Prostate gland (tissue), 2 donors: ENCODE measurements at regions not wholly inside any gene's neighbourhood (a gene's known extent, or its start where the extent isn't known, plus 50 kb on each side); places are given as distances from the start of the nearest gene placed in this dataset.

Experiments
- DNase-seq: peaks from one replicate; pipeline ENCODE4 v3.0.0-alpha.2; 2019; ENCODE audit warnings: low spot score
- H3K27ac ChIP-seq, 2 donors: fragments of 200-600 bp; sonication (generic); 2 replicates each; pipeline ENCODE4 v1.5.1; 2017 to 2019
- H3K27me3 ChIP-seq: fragments of 200-600 bp; sonication (generic); replicated peaks from 2 replicates; pipeline ENCODE4 v1.5.1; 2019; ENCODE audit not compliant: insufficient read depth
- H3K36me3 ChIP-seq, 2 donors: fragments of 200-600 bp; sonication (generic); 1 replicate in 1 of 2; 2 replicates in 1 of 2; pipeline versions ENCODE4 v1.5.1 to v1.8.1; 2017 to 2019
- H3K4me1 ChIP-seq: fragments of 200-600 bp; sonication (generic); replicated peaks from 2 replicates; pipeline ENCODE4 v1.5.1; 2019
- H3K4me3 ChIP-seq, 2 donors: fragments of 200-600 bp; sonication (generic); 2 replicates each; pipeline ENCODE4 v1.5.1; 2017 to 2019
- H3K9me3 ChIP-seq: fragments of 200-600 bp; sonication (generic); 2 replicates; pipeline ENCODE4 v1.5.1; 2017
- CTCF ChIP-seq, 4 experiments: fragments of 200-600 bp in 2 of 4; fragments of 450-650 bp in 2 of 4; sonication (generic) in 2 of 4; IDR thresholded peaks; 1 replicate in 3 of 4; 2 replicates in 1 of 4; pipeline ENCODE4 v1.5.1; 2016 to 2019; ENCODE audit warnings: antibody characterized with exemption in 4 of 4, mild to moderate bottlenecking in 2 of 4, moderate library complexity in 2 of 4
- POLR2A ChIP-seq: fragments of 450-650 bp; IDR thresholded peaks from one replicate; pipeline ENCODE4 v1.6.1; 2016; ENCODE audit warnings: antibody characterized with exemption, mild to moderate bottlenecking
- POLR2AphosphoS5 ChIP-seq: sonication (generic); formaldehyde crosslinking; IDR thresholded peaks from one replicate; pipeline ENCODE4 v1.6.1; 2017; ENCODE audit warnings: antibody characterized with exemption
- WGBS: methylation state at CpG from one replicate; pipeline ENCODE4 v1.1.5; 2018; 5-methylcytosine and 5-hydroxymethylcytosine counted together
- intact Hi-C: fragments of 100-400 bp; cut with DNase I; formaldehyde crosslinking; loops from one replicate; pipeline ENCODE4 v1.14.2; 2022

- no peaks in the 10 kb centered on the region for H3K9me3 ChIP-seq
- H3K27me3 ChIP-seq: no peaks in the 10 kb centered on the region
- intact Hi-C loops: loop anchor here (5.0 kb wide), 1 partner anchor 91 kb away; no protein-coding TSS in a partner anchor
- H3K4me3 ChIP-seq: no peak overlapping the region
- TF ChIP-seq POLR2AphosphoS5: no peak
- TF ChIP-seq POLR2A: no peak
- TF ChIP-seq CTCF (IDR thresholded peaks at IDR 0.05): no peak
- H3K4me1 ChIP-seq: peaks cover 25% of the 10 kb centered on the region
- no peak for DNase-seq
- WGBS: 76% methylated on average over 1 of the region's 1 CpG
- no peaks in the 10 kb centered on the region for H3K36me3 ChIP-seq
- H3K27ac ChIP-seq: peak overlapping the region; percentile 61 to 72
Measured at GRCh38 chr11:27200779-27201453, 160.3 kb downstream of the BBOX1 start.

DNA sequence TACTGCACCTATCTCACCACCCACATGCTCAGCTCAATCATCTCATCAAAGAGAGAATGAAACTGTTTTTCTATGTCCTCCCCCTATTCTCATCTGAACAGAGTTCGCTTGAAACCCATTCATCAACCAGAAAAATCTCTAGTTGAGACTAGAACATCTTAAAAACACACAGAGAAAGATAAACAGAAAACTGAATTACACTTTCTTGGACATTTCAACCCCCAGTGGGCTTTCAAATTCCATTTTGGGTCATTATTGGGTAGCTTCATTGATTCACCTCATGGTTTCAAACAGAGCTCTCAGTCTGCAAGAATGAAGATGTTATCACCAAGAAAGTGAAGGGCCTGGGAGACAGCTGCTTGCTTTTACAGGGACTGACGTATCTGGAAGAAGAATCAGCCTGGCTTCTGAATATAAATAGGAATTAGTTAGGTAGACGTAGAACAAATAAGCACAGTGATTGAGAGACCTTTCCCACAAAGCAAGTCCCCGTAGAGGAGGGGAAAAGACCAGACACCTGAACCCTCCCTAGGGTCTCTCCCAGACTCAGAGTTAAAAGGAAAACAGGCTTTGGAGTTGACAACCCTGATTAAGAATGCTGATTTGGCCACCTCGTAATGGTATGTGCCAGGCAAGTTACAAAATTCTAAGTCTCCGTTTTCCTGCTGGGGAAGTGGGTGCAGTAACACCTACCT, 155.7 kb downstream of the BBOX1 start:
- no peak for DNase-seq
- WGBS: 31% methylated on average over 6 of the region's 6 CpGs
- H3K4me3 ChIP-seq: no peak overlapping the region
- no peaks in the 10 kb centered on the region for H3K36me3 ChIP-seq
- intact Hi-C loops: no loop called here
- H3K27me3 ChIP-seq: no peaks in the 10 kb centered on the region
- TF ChIP-seq POLR2A (no peak), CTCF (IDR thresholded peaks at IDR 0.05) (no peak), POLR2AphosphoS5 (no peak)
- H3K9me3 ChIP-seq: no peaks in the 10 kb centered on the region
- no peak overlapping the region for H3K27ac ChIP-seq
- peaks cover 4% of the 10 kb centered on the region for H3K4me1 ChIP-seq

GRCh38 chr11:27195837-27196202, 155.2 kb downstream of the BBOX1 start:
- intact Hi-C loops: no loop called here
- DNase-seq: no peak
- H3K4me1 ChIP-seq: no peaks in the 10 kb centered on the region
- H3K9me3 ChIP-seq: no peaks in the 10 kb centered on the region
- no peak overlapping the region for H3K4me3 ChIP-seq
- H3K36me3 ChIP-seq: no peaks in the 10 kb centered on the region
- H3K27me3 ChIP-seq: no peaks in the 10 kb centered on the region
- H3K27ac ChIP-seq: no peak overlapping the region
- TF ChIP-seq POLR2A: no peak
- TF ChIP-seq POLR2AphosphoS5: no peak
- TF ChIP-seq CTCF (IDR thresholded peaks at IDR 0.05): no peak

DNA sequence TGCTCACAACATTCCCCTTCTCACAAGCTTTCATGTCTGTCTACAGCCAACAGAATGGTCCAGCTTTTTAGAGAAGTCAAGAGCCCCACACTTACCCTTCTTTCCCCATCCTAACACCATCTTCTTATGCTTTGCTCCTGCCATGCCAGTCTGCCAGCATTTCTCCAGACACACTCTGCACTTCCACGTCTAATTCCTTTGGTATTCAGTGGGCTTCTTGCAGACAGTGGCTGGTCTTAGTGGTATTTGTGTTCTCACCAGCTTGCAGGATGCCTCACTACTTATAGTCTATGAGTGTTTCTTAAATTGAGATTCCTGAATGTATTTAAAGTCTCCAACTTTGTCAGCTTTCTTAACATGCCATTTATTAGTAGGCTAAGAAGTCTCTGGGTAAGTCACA, 154.4 kb downstream of the BBOX1 start:
- Histone ChIP-seq H3K36me3 (no peaks in the 10 kb centered on the region), H3K9me3 (no peaks in the 10 kb centered on the region), H3K27me3 (no peaks in the 10 kb centered on the region), H3K4me3 (no peak overlapping the region), H3K27ac (no peak overlapping the region), H3K4me1 (no peaks in the 10 kb centered on the region)
- WGBS: 54% methylated on average over 1 of the region's 1 CpG
- TF ChIP-seq POLR2A: no peak
- intact Hi-C loops: no loop called here
- DNase-seq: no peak

DNA sequence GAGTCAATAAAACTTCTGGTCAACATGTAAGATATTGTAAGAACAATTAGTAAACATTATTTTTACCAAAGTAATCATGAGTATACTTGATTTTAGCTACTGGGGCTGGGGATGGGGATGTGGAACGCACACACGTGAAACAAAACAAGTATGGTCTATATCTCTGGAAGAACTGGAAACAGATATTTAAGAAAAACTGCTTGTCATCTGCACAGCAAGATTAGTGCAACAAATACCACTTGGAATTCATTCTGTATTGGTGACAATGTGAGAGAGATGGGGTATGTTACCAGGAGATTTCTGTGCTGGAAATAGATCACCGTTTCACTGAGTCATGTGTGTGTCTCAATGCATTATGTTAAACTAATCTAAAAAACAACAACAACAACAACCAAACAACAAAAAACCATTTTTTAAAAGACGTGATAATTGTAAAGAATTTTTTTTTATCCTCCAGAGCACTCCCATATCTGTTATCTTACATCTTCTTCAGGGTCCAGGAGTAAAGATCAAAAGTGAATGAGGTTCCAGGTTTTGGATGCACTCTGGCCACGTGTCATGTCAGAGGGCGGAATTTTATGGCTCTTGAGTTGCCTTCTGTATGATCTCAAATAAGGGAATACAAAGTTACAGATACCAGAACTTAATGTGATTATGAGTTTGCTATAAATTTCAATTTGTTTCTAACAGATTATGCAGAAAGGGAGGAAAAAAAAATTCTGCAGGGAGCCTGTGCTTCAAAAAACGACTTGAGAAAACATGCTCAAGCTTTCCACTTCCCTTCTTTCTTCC, 153.0 kb downstream of the BBOX1 start:
- H3K27ac ChIP-seq: no peak overlapping the region
- no peaks in the 10 kb centered on the region for H3K27me3 ChIP-seq
- H3K4me1 ChIP-seq: no peaks in the 10 kb centered on the region
- intact Hi-C loops: no loop called here
- H3K9me3 ChIP-seq: no peaks in the 10 kb centered on the region
- TF ChIP-seq POLR2AphosphoS5: no peak
- no peak for TF ChIP-seq POLR2A
- TF ChIP-seq CTCF (IDR thresholded peaks at IDR 0.05): no peak
- 62% methylated on average over 7 of the region's 7 CpGs for WGBS
- no peak for DNase-seq
- no peaks in the 10 kb centered on the region for H3K36me3 ChIP-seq
- H3K4me3 ChIP-seq: no peak overlapping the region
